ENCODE measurements at regions not wholly inside any gene's neighbourhood (a gene's known extent, or its start where the extent isn't known, plus 50 kb on each side); places are given as distances from the start of the nearest gene placed in this dataset.

- TF ChIP-seq CTCF (IDR thresholded peaks at IDR 0.05) (no peak), POLR2A (IDR thresholded peaks at IDR 0.05) (no peak)
Observed at GRCh38 chr5:90214991-90215390, 194.6 kb downstream of the CETN3 start.
